Fibroblast of skin of left quadriceps (primary cell): ENCODE measurements at regions not wholly inside any gene's neighbourhood (a gene's known extent, or its start where the extent isn't known, plus 50 kb on each side); places are given as distances from the start of the nearest gene placed in this dataset.
A peak's percentile ranks its signal among the peaks of the same experiment; 100 is the strongest.

Experiments used
- DNase-seq, 2 experiments: peaks; one replicate each; pipeline ENCODE4 v3.0.0-alpha.2; 2013; ENCODE audit warnings: low read depth in 2 of 2

GRCh38 chr21:25422610-25423608 lies 184.4 kb downstream of the MRPL39 start:
- DNase-seq = no peak

- DNase-seq = peak; percentile 32 to 35
These were observed 185.8 kb downstream of the MRPL39 start for GRCh38 chr21:25421321-25422028.

- DNase-seq = no peak
These were observed 186.4 kb downstream of the MRPL39 start for GRCh38 chr21:25420831-25421230.

- no peak for DNase-seq
These were observed 190.6 kb downstream of the MRPL39 start for GRCh38 chr21:25416669-25417068.

GRCh38 chr21:25412100-25412499 lies 195.2 kb downstream of the MRPL39 start:
- DNase-seq = no peak

GRCh38 chr21:25409978-25410377 lies 197.3 kb downstream of the MRPL39 start:
- DNase-seq = no peak

GRCh38 chr21:25408666-25409065 lies 198.6 kb downstream of the MRPL39 start:
- no peak for DNase-seq

- no peak for DNase-seq
These were observed 200.2 kb downstream of the MRPL39 start for GRCh38 chr21:25406887-25407579.

- no peak for DNase-seq
These were observed 201.3 kb downstream of the MRPL39 start for GRCh38 chr21:25405984-25406383.

- no peak for DNase-seq
These were observed 204.9 kb downstream of the MRPL39 start for GRCh38 chr21:25402134-25402961.

- no peak for DNase-seq
These were observed 206.9 kb downstream of the MRPL39 start for GRCh38 chr21:25400427-25400826.

GRCh38 chr21:25398630-25399029 lies 208.7 kb downstream of the MRPL39 start:
- DNase-seq = no peak

- no peak for DNase-seq
These were observed 211.1 kb downstream of the MRPL39 start for GRCh38 chr21:25396135-25396711.

GRCh38 chr21:25391777-25392176 lies 215.5 kb downstream of the MRPL39 start:
- DNase-seq = no peak

GRCh38 chr21:25390701-25391100 lies 216.6 kb downstream of the MRPL39 start:
- no peak for DNase-seq

GRCh38 chr21:25387665-25388064 lies 219.6 kb downstream of the MRPL39 start:
- no peak for DNase-seq

- DNase-seq = peak; percentile 56
These were observed 221.3 kb downstream of the MRPL39 start for GRCh38 chr21:25385911-25386474.

- DNase-seq = no peak
These were observed 221.9 kb downstream of the MRPL39 start for GRCh38 chr21:25385341-25385740.

GRCh38 chr21:25384782-25385181 lies 222.5 kb downstream of the MRPL39 start:
- no peak for DNase-seq

- no peak for DNase-seq
These were observed 223.7 kb downstream of the MRPL39 start for GRCh38 chr21:25383545-25383944.
